ENCODE measurements at regions not wholly inside any gene's neighbourhood (a gene's known extent, or its start where the extent isn't known, plus 50 kb on each side); places are given as distances from the start of the nearest gene placed in this dataset.

DNA sequence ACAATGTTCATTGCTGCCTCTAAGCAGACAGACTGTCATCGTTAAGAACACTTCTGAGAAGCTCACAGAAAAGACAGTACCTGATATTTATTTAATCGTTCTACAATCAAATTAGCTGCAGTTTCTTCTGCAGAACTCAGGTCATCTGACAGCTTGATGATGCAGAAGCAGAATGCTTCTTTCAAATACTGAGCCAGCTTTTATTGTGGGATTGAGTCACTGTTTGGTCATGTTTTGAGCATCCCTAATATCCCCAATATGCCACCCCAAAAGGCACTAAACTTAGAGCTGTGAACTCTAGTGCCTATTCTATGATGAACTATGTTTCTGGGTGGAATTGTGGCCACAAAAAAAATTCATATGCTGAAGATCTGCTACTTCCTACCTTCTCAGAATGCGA lies 51.0 kb upstream of the NLGN4Y start:
- Histone ChIP-seq H3K9me3 (ENCODE audit: control insufficient read depth in 1 of 2, low read length in 2 of 2) (no peaks in the 10 kb centered on the region), H3K27ac (ENCODE audit: low read length) (no peak overlapping the region), H3K4me1 (ENCODE audit: control insufficient read depth in 1 of 2, insufficient read depth in 2 of 2, low read length in 2 of 2) (no peaks in the 10 kb centered on the region), H3K36me3 (ENCODE audit: control insufficient read depth in 1 of 2, insufficient read depth in 2 of 2, low read length in 2 of 2) (no peaks in the 10 kb centered on the region), H3K4me3 (ENCODE audit: low read depth in 1 of 2, low read length in 2 of 2) (no peak overlapping the region), H3K27me3 (ENCODE audit: low read depth, low read length) (no peaks in the 10 kb centered on the region)
